Breast epithelium (tissue), 4 donors: ENCODE measurements at regions not wholly inside any gene's neighbourhood (a gene's known extent, or its start where the extent isn't known, plus 50 kb on each side); places are given as distances from the start of the nearest gene placed in this dataset.

ENCODE experiments used
- DNase-seq, 2 donors: peaks; one replicate each; pipeline ENCODE4 v3.0.0-alpha.2; 2019; ENCODE audit warnings: low spot score in 2 of 2
- H3K27ac ChIP-seq, 2 donors: fragments of 200-600 bp; sonication (generic) in 1 of 2; one replicate each; pipeline ENCODE4 v1.5.1; 2016 to 2019; ENCODE audit warnings: mild to moderate bottlenecking in 1 of 2
- H3K27me3 ChIP-seq, 2 donors: fragments of 200-600 bp; sonication (generic) in 1 of 2; one replicate each; pipeline versions ENCODE4 v1.5.1 to v1.6.0; 2017 to 2019; ENCODE audit warnings: control low read depth in 1 of 2, mild to moderate bottlenecking in 1 of 2
- H3K36me3 ChIP-seq: fragments of 200-600 bp; one replicate; pipeline ENCODE4 v1.5.1; 2019
- H3K4me1 ChIP-seq, 2 donors: fragments of 200-600 bp; sonication (generic); one replicate each; pipeline ENCODE4 v1.5.1; 2016 to 2019; ENCODE audit warnings: control low read depth in 1 of 2
- H3K4me3 ChIP-seq, 3 donors: fragments of 200-600 bp; sonication (generic); 1 replicate in 2 of 3; 2 replicates in 1 of 3; pipeline ENCODE4 v1.5.1; 2016 to 2019; ENCODE audit warnings: mild to moderate bottlenecking in 3 of 3, moderate library complexity in 2 of 3
- H3K9me3 ChIP-seq, 2 donors: fragments of 200-600 bp; sonication (generic) in 1 of 2; one replicate each; pipeline ENCODE4 v1.5.1; 2016 to 2019; ENCODE audit warnings: control low read depth in 1 of 2
- CTCF ChIP-seq, 3 donors: fragments of 450-650 bp; IDR thresholded peaks; one replicate each; pipeline ENCODE4 v1.5.1; 2016 to 2017; ENCODE audit warnings: antibody characterized with exemption in 3 of 3, mild to moderate bottlenecking in 3 of 3, moderate library complexity in 3 of 3
- POLR2A ChIP-seq: fragments of 450-650 bp; IDR thresholded peaks from one replicate; pipeline ENCODE4 v1.6.1; 2016; ENCODE audit warnings: antibody characterized with exemption, mild to moderate bottlenecking, moderate library complexity
- POLR2AphosphoS5 ChIP-seq, 3 donors: sonication (generic); formaldehyde crosslinking; IDR thresholded peaks; one replicate each; pipeline ENCODE4 v1.6.1; 2017; ENCODE audit warnings: antibody characterized with exemption in 3 of 3
- intact Hi-C: fragments of 100-400 bp; cut with DNase I; formaldehyde crosslinking; loops from one replicate; pipeline ENCODE4 v1.15.1; 2023; ENCODE audit warnings: low total_unique reads

- H3K27ac ChIP-seq: no peak overlapping the region
- DNase-seq: no peak
- H3K27me3 ChIP-seq: peaks cover 0 to 7% of the 10 kb centered on the region in 2 donors
- H3K4me3 ChIP-seq: no peak overlapping the region
- TF ChIP-seq POLR2AphosphoS5 (IDR thresholded peaks at IDR 0.05) (no peak), CTCF (IDR thresholded peaks at IDR 0.05) (no peak), POLR2A (no peak)
- peaks cover 0 to 12% of the 10 kb centered on the region in 2 donors for H3K9me3 ChIP-seq
- no peaks in the 10 kb centered on the region for H3K4me1 ChIP-seq
- intact Hi-C loops: no loop called here
- no peaks in the 10 kb centered on the region for H3K36me3 ChIP-seq
Measured at GRCh38 chr2:239612133-239612532, 211.3 kb upstream of the HDAC4 start.

GRCh38 chr2:239611222-239611795 is 210.5 kb upstream of the HDAC4 start:
- H3K9me3 ChIP-seq: peaks cover 0 to 3% of the 10 kb centered on the region in 2 donors
- intact Hi-C loops: no loop called here
- peaks cover 0 to 7% of the 10 kb centered on the region in 2 donors for H3K27me3 ChIP-seq
- TF ChIP-seq POLR2AphosphoS5 (IDR thresholded peaks at IDR 0.05) (no peak), CTCF (IDR thresholded peaks at IDR 0.05) (no peak), POLR2A (no peak)
- H3K4me1 ChIP-seq: no peaks in the 10 kb centered on the region
- H3K36me3 ChIP-seq: no peaks in the 10 kb centered on the region
- no peak overlapping the region for H3K4me3 ChIP-seq
- H3K27ac ChIP-seq: no peak overlapping the region
- DNase-seq: no peak

- no peak overlapping the region for H3K4me3 ChIP-seq
- H3K9me3 ChIP-seq: no peaks in the 10 kb centered on the region
- intact Hi-C loops: no loop called here
- no peaks in the 10 kb centered on the region for H3K4me1 ChIP-seq
- peaks cover 0 to 7% of the 10 kb centered on the region in 2 donors for H3K27me3 ChIP-seq
- H3K27ac ChIP-seq: no peak overlapping the region
- no peaks in the 10 kb centered on the region for H3K36me3 ChIP-seq
- DNase-seq: no peak
- TF ChIP-seq POLR2A (no peak), POLR2AphosphoS5 (IDR thresholded peaks at IDR 0.05) (no peak), CTCF (IDR thresholded peaks at IDR 0.05) (no peak)
Measured at GRCh38 chr2:239610457-239611221, 209.8 kb upstream of the HDAC4 start.

- intact Hi-C loops: no loop called here
- Histone ChIP-seq H3K4me3 (no peak overlapping the region), H3K9me3 (no peaks in the 10 kb centered on the region), H3K27me3 (peaks cover 0 to 7% of the 10 kb centered on the region in 2 donors), H3K27ac (no peak overlapping the region), H3K4me1 (no peaks in the 10 kb centered on the region), H3K36me3 (no peaks in the 10 kb centered on the region)
- TF ChIP-seq CTCF (IDR thresholded peaks at IDR 0.05) (no peak), POLR2A (no peak)
- no peak for DNase-seq
Measured at GRCh38 chr2:239609607-239610310, 208.9 kb upstream of the HDAC4 start.

DNA sequence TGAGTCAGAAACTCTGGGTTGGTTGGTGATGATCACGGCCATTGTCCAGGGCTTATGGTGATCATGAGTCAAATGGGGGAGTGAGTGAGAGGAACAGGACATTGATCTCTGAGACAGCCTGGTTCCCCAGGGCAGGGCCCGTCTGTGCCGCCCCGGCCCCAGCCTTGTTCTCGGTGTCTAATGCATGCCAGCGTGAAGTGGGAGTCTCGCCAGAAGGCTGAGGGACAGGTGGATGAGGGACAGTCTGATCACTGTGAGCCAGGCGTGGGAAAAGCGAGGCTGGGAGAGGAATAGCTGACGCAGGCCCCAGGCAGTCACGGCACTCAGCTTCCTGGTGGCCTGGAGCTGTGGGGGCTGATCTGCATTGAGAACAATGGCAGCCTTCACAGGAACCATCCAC is 208.3 kb upstream of the HDAC4 start:
- Histone ChIP-seq H3K9me3 (no peaks in the 10 kb centered on the region), H3K4me1 (no peaks in the 10 kb centered on the region), H3K36me3 (no peaks in the 10 kb centered on the region), H3K27ac (no peak overlapping the region), H3K27me3 (peaks cover 0 to 7% of the 10 kb centered on the region in 2 donors), H3K4me3 (no peak overlapping the region)
- no peak for TF ChIP-seq POLR2A
- no peak for TF ChIP-seq POLR2AphosphoS5 (IDR thresholded peaks at IDR 0.05)
- no peak for TF ChIP-seq CTCF (IDR thresholded peaks at IDR 0.05)
- intact Hi-C loops: no loop called here
- DNase-seq: no peak
